GM19468 (cell line): ENCODE measurements at regions not wholly inside any gene's neighbourhood (a gene's known extent, or its start where the extent isn't known, plus 50 kb on each side); places are given as distances from the start of the nearest gene placed in this dataset.
"Not testable (repeated sequence)": the region's sequence is repeated elsewhere in the genome, so short reads cannot be mapped to it uniquely, and the experiment has no call there.

Experiments used
- ATAC-seq: cut with Tn5 transposase; IDR thresholded peaks from one replicate; pipeline ENCODE4 v1.9.1; 2021; ENCODE audit warnings: mild to moderate bottlenecking, moderate library complexity, moderate number of reproducible peaks; ENCODE audit not compliant: unreplicated experiment; ENCODE audit errors: extremely low read depth

- no peak for ATAC-seq
Observed at GRCh38 chr14:43041976-43042375, 1435.3 kb downstream of the LRFN5 start.

GRCh38 chr14:43041207-43041606 is 1434.5 kb downstream of the LRFN5 start:
- ATAC-seq: no peak

GRCh38 chr14:43039881-43040280 is 1433.2 kb downstream of the LRFN5 start:
- no peak for ATAC-seq

GRCh38 chr14:43031598-43031997 is 1424.9 kb downstream of the LRFN5 start:
- ATAC-seq: no peak

- no peak for ATAC-seq
Observed at GRCh38 chr14:43022094-43022800, 1415.6 kb downstream of the LRFN5 start.

GRCh38 chr14:43019826-43020225 is 1413.2 kb downstream of the LRFN5 start:
- ATAC-seq: no peak

GRCh38 chr14:43014338-43014737 is 1407.7 kb downstream of the LRFN5 start:
- no peak for ATAC-seq

- ATAC-seq: no peak
Observed at GRCh38 chr14:43012817-43013216, 1406.1 kb downstream of the LRFN5 start.

GRCh38 chr14:43005807-43006206 is 1399.1 kb downstream of the LRFN5 start:
- no peak for ATAC-seq

- no peak for ATAC-seq
Observed at GRCh38 chr14:43003845-43004244, 1397.2 kb downstream of the LRFN5 start.

GRCh38 chr14:43001731-43002130 is 1395.1 kb downstream of the LRFN5 start:
- ATAC-seq: no peak

GRCh38 chr14:42994051-42994736 is 1387.5 kb downstream of the LRFN5 start:
- ATAC-seq: no peak

GRCh38 chr14:42992930-42993329 is 1386.3 kb downstream of the LRFN5 start:
- no peak for ATAC-seq

GRCh38 chr14:42980419-42980818 is 1373.7 kb downstream of the LRFN5 start:
- no peak for ATAC-seq

- ATAC-seq: not testable (repeated sequence)
Observed at GRCh38 chr14:42973171-42973570, 1366.5 kb downstream of the LRFN5 start.

- no peak for ATAC-seq
Observed at GRCh38 chr14:42965512-42965911, 1358.8 kb downstream of the LRFN5 start.

GRCh38 chr14:42961509-42961908 is 1354.8 kb downstream of the LRFN5 start:
- ATAC-seq: no peak

GRCh38 chr14:42950363-42950762 is 1343.7 kb downstream of the LRFN5 start:
- no peak for ATAC-seq

GRCh38 chr14:42947991-42948390 is 1341.3 kb downstream of the LRFN5 start:
- no peak for ATAC-seq

GRCh38 chr14:42944284-42944683 is 1337.6 kb downstream of the LRFN5 start:
- no peak for ATAC-seq

GRCh38 chr14:42931308-42931707 is 1324.6 kb downstream of the LRFN5 start:
- ATAC-seq: no peak
